ENCODE measurements at regions not wholly inside any gene's neighbourhood (a gene's known extent, or its start where the extent isn't known, plus 50 kb on each side); places are given as distances from the start of the nearest gene placed in this dataset.

GRCh38 chr5:68429510-68429909 is 214.0 kb downstream of the PIK3R1 start:
- Histone ChIP-seq H3K27me3 (ENCODE audit: control insufficient read depth in 2 of 2, insufficient read depth in 2 of 2, low read length in 2 of 2) (no peaks in the 10 kb centered on the region), H3K4me2 (replicated peaks; ENCODE audit: extremely low read depth, low read length, poor library complexity, severe bottlenecking) (no peak overlapping the region)
- H3K9me3 Mint-ChIP-seq, result peaks cover 0 to 1% (median 0%) of the 10 kb centered on the region in 7 donors

GRCh38 chr5:68430279-68430678 is 214.7 kb downstream of the PIK3R1 start:
- Histone ChIP-seq H3K36me3 (replicated peaks in 1 of 2; ENCODE audit: control insufficient read depth in 1 of 2, insufficient read depth in 2 of 2, low read length in 2 of 2) (no peaks in the 10 kb centered on the region), H3K27me3 (ENCODE audit: control insufficient read depth in 2 of 2, insufficient read depth in 2 of 2, low read length in 2 of 2) (no peaks in the 10 kb centered on the region), H3K4me3 (replicated peaks in 1 of 3; ENCODE audit: low read depth in 2 of 3, low read length in 3 of 3) (no peak overlapping the region), H3K9ac (ENCODE audit: insufficient read depth, low read length, poor library complexity, severe bottlenecking) (no peak overlapping the region), H3K79me2 (ENCODE audit: insufficient read depth, low read length) (no peaks in the 10 kb centered on the region), H3K9me3 (replicated peaks in 1 of 2; ENCODE audit: control insufficient read depth in 1 of 2, insufficient read depth in 1 of 2, low read length in 2 of 2) (no peaks in the 10 kb centered on the region), H3K27ac (ENCODE audit: low read depth in 1 of 2, low read length in 2 of 2) (no peak overlapping the region), H2AFZ (ENCODE audit: insufficient read depth, low read depth, low read length, poor library complexity, severe bottlenecking) (no peak overlapping the region), H3K4me2 (replicated peaks; ENCODE audit: extremely low read depth, low read length, poor library complexity, severe bottlenecking) (no peak overlapping the region), H4K20me1 (ENCODE audit: insufficient read depth, low read length) (no peaks in the 10 kb centered on the region), H3K4me1 (ENCODE audit: control insufficient read depth in 1 of 2, insufficient read depth in 2 of 2, low read length in 2 of 2) (peaks cover 36% of the 10 kb centered on the region in 2 donors)
- intact Hi-C loops (cut with micrococcal nuclease), result no loop called here
- no peak for DNase-seq
- Mint-ChIP-seq H3K27me3 (ENCODE audit: low read depth in 3 of 3) (peaks cover 0 to 6% (median 0%) of the 10 kb centered on the region in 3 donors), H3K4me3 (no peak overlapping the region), H3K9me3 (peaks cover 0 to 1% (median 0%) of the 10 kb centered on the region in 7 donors), H3K36me3 (peaks cover 0 to under 1% of the 10 kb centered on the region in 2 donors), H3K27ac (no peak overlapping the region), H3K4me1 (peaks cover 32% of the 10 kb centered on the region)
- WGBS (ENCODE audit: insufficient coverage), result 20% methylated on average over 1 of the region's 1 CpG
- no peak for TF ChIP-seq CTCF (IDR thresholded peaks at IDR 0.05)

More at GRCh38 chr5:68429510-68429909, 214.0 kb downstream of the PIK3R1 start:
- H3K4me3 Mint-ChIP-seq, result no peak overlapping the region
- no peaks in the 10 kb centered on the region for H3K79me2 ChIP-seq (ENCODE audit: insufficient read depth, low read length)
- no peaks in the 10 kb centered on the region for H3K36me3 ChIP-seq (replicated peaks in 1 of 2; ENCODE audit: control insufficient read depth in 1 of 2, insufficient read depth in 2 of 2, low read length in 2 of 2)
- H2AFZ ChIP-seq (ENCODE audit: insufficient read depth, low read depth, low read length, poor library complexity, severe bottlenecking), result no peak overlapping the region
- no peak overlapping the region for H3K27ac ChIP-seq (ENCODE audit: low read depth in 1 of 2, low read length in 2 of 2)
- H3K27me3 Mint-ChIP-seq (ENCODE audit: low read depth in 3 of 3), result peaks cover 0 to 3% (median 0%) of the 10 kb centered on the region in 3 donors
- no peak for TF ChIP-seq CTCF (IDR thresholded peaks at IDR 0.05)
- WGBS (ENCODE audit: insufficient coverage), result 93% methylated on average over 2 of the region's 2 CpGs
- intact Hi-C loops (cut with micrococcal nuclease), result no loop called here
- H3K4me1 Mint-ChIP-seq, result peaks cover 31% of the 10 kb centered on the region
- H3K4me1 ChIP-seq (ENCODE audit: control insufficient read depth in 1 of 2, insufficient read depth in 2 of 2, low read length in 2 of 2), result peaks cover 35 to 36% of the 10 kb centered on the region in 2 donors
- no peak overlapping the region for H3K27ac Mint-ChIP-seq
- no peaks in the 10 kb centered on the region for H3K36me3 Mint-ChIP-seq
- no peaks in the 10 kb centered on the region for H4K20me1 ChIP-seq (ENCODE audit: insufficient read depth, low read length)
- H3K9me3 ChIP-seq (replicated peaks in 1 of 2; ENCODE audit: control insufficient read depth in 1 of 2, insufficient read depth in 1 of 2, low read length in 2 of 2), result no peaks in the 10 kb centered on the region
- no peak overlapping the region for H3K9ac ChIP-seq (ENCODE audit: insufficient read depth, low read length, poor library complexity, severe bottlenecking)
- no peak overlapping the region for H3K4me3 ChIP-seq (replicated peaks in 1 of 3; ENCODE audit: low read depth in 2 of 3, low read length in 3 of 3)
- no peak for DNase-seq

All from CD14-positive monocyte (primary cell).